Limb (tissue), 2 donors: ENCODE measurements at regions not wholly inside any gene's neighbourhood (a gene's known extent, or its start where the extent isn't known, plus 50 kb on each side); places are given as distances from the start of the nearest gene placed in this dataset.

Source experiments
- DNase-seq, 2 donors: peaks; one replicate each; pipeline ENCODE4 v3.0.0-alpha.2; 2016; ENCODE audit errors: extremely low spot score in 2 of 2

DNA sequence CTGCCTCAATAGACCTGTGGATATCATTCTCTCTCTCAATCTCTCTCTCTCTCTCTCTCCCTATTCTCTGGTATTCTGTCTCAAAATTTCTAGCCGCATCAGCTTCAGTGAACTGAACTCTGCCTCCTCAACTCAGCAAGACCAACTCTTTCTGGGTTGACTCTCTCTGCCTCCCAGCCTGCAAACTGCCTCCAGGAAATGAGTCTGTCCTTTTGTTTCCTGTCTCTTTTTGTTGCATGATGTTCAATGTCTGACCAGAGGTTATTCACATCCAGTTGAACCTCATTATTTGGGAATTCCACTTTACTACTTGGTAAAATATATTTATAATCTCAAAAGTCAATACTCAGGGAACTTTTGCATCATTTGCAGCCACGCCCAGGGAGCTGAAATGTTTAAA is 682.7 kb upstream of the FZD8 start:
- DNase-seq, result no peak

DNA sequence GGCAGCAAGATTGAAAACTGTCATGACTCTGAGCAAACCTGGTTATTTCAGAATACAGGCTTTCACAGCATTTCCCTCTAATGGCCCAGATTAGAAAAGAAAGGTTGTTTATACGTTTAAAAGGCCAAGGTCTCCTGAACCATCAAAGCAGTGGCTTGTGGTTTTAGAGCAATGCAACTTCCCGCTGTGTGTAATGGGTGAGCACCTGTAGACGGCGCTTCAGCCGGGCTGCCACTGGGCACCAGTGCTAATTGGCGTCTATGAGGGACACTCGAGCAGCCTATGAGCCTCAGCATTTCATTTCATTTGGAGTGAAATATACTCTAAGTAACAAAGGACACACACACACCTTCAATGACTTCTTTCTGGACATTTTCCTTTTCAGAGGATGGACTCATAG is 671.0 kb upstream of the FZD8 start:
- no peak for DNase-seq

DNA sequence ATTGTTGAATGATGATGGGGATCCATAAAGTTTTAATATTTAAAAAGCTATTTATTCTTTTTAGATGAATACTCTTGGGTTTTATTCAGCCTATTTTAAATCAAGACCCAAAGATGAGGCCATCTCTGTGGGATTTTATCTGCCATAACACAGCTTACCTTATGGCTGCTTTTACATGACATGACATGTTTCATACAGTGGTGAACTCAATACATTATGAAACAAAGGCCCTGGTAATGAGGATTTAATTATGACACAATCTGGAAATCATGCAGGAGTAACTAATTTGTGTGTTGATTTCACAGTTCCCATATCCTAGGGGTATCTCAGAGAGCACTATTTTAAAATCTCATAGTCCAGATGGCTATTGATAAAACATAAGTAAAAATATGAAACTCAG is 661.8 kb upstream of the FZD8 start:
- DNase-seq, result no peak

DNA sequence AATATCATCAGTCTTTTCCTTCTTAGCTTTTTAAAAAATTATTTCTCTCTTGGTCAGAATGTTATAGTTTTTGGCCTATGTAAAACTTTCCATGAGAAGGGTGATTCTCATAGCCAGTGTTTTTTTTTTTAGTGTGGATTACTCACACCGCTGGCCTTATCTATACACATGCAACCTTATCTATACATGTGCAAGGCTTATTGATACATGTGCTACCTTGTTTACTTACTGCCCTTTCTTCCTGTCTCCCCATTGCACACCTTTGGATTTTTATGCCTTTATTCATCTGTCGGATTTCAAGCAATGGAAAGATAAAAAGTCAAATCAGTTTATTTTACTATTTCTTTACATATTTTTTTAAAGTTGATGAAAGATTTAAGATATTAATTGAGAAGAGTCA is 660.0 kb upstream of the FZD8 start:
- DNase-seq, result no peak

DNA sequence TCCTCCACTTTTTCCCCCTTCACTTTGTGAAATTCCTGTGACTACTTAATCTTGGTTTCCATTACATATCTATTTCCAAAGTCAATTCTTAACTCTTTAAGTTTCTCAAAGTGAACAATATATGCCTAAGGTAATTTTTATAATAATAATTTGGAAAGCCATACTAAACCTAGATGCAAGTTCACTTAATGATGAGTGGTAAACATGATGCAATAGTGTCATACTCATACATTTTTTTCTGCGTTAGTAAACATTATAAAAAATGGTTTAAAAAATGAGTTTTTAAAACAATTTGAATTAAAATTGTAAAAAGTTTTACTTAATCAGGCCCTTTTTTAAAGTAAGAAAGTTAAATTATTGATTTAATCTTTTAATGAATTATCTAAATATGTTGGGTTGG is 659.4 kb upstream of the FZD8 start:
- no peak for DNase-seq

DNA sequence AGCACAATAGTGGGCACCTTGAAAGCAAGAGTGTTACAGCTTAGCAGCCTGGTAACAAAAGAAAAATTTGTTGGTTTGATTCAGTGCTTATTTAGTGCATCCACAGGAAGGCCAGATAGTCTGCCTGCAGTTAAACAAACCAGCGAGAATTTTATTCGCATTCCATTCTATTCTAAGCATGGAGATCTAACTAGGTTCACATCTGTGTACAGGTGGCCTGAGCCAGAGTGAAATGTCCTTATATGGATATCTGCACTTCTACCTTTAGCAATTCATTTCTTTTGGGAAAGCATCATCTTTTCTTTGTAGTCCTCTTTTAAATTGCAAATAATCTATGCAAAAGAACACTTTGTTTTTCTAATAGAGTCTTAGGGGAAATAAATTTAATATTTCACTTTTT is 659.0 kb upstream of the FZD8 start:
- no peak for DNase-seq

DNA sequence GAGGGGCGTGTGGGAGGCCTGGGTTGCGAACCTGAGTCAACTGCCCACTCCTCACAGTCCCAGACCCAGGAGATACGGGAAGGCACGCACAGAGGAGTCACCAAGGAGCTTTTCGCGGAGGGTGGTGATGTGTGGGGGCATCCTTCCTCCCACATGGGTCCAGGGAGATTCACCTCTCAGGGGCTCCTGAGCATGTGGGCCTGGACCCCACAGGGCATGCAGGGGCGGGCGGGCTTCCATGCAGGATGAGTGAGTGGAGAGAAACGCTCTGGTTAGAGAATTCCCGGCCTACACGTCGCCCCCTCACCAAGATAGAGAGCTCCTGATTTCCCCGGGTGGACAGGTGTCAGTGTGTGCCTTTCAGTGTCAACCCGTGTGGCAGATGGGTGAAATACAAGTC is 641.7 kb upstream of the FZD8 start:
- no peak for DNase-seq

DNA sequence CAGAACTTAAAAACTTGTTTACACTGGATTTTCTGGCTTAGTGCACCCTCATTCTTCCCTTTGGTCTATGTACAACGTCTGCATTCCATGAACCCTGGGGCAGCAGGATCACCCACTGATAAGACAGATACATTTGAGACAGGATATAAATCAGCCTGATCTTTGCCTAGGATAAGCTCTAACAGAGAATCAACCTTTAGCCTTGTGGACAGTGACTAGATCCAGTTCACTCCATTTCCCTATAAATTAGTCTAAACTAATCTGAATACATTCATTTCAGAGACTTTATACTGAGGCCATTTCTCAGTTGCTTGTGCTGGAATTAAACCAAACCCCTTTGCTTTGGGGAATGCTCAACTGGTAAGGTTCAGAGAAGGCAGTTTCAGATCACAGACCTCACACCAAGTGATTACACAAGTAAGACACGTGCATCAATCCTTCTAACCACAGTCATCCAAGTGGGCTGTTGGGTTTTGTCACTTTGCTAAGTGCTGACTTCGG is 639.8 kb upstream of the FZD8 start:
- DNase-seq, result no peak

DNA sequence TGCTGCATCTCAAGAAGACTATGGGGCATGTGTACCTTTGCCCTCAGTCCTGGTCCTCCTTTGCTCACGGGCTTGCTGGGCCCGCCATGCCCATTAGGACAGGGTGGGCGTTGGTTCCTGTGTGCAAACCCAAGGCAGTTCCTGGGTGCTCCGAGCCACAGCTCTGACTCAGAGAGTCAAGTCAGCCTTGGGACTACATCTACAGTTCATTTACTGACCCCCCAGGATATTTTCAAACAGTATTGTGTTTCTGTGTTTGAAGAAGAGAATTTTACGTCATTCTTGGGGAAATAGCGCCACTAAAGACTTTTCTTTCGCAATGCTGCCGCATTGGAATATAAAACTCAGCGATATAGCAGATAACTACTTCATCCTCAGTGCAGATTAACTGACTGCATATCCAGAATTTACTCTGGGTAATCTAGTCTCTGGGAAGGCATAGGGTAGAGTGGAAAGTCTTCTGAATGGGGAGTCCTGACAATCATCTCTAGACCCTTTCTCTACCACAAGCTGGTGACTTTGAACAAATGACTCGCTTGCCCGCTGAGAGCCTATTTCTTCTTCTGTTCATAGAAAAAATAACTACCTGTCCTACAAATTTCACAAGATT is 638.9 kb upstream of the FZD8 start:
- DNase-seq, result no peak

DNA sequence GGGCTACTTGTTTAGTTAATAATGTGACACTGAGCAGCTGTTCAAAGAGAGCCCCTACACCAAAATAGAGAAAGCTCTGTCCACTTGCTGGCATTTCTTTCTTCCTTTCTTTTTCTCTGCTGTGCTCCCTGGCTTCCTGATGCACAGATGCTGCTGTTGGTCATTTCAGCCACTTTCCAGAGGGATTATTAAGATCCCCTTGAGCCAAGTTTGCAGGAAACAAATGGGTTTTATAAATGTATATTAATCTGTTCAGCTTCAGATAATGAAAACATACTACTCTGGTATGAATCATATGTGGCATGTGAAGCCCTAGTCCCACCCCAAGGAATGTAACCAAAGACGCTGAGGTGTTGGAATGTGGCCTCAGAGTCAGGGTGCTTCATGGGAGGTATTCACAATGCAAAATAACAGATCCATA is 638.2 kb upstream of the FZD8 start:
- DNase-seq, result no peak

DNA sequence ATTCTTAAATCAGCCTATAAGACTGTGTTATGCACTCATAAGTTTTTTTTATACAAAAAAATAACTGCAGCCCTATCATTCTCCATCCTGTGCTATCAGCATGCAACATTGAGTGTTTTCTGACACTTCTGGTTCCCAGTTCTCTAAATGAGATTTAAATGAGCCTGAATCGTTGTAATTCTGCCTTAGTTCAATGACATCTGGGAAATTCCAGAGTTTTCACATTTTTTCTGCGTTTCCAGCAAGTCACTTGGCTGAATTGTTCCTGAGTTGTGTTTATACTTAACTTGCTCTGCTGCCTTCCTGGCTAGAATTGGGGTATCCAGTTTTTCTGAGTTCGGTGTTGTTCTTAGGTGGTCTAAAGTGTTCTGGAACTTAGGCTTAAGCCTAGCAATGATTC is 636.1 kb upstream of the FZD8 start:
- peak in 1 of 2 donors; percentile 34 for DNase-seq

DNA sequence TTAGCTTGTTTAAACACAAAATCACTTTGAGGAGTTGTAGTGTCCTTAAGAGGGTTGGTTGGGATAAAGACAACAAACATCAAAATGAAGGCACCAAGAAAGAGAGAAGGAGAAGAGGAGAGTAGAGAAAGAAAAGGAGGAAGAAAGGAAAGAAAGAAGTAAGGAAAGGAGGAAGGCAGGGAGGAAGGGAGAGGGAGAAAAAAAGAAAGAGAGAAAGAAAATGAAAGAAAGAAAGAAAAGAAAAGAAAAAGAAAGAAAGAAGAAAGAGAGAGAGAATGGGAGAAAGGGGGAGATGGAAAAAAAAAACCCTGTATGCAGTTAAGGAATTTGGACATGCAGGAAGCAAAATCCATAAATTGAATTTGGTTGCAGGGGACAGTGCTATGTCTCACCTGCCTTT is 635.4 kb upstream of the FZD8 start:
- DNase-seq, result no peak

DNA sequence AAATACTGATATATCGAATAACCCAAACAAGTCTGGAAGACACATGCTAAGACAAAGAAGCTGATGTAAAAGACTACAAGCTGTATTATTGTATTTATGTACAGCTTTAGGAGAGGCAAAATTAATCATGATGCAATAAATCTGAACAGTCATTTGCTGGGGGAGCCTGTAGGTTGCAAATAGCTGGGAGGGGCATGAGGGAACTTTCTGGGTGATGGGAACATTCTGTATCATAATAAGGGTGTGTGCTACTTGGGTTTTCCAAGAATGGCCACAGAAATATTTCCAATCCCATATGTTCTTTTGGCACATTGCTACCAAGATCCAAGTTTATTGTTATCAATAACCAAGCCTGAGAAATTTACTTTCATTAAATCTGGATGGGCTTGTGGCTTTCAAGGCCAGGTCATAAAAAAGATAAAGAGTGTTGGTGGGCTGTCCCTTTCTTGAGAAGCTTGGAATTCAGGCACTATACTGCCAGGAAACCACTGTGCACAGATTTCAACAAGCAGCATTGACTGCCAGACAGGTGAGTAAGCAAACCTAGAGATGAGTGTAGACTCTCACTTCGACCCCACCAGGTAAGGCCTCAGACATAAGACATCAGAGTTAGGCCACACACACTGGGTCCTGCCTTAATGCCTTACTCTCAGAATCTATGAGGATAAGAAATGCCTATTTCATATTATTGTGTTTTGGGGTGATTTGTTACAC is 629.7 kb upstream of the FZD8 start:
- DNase-seq, result no peak

DNA sequence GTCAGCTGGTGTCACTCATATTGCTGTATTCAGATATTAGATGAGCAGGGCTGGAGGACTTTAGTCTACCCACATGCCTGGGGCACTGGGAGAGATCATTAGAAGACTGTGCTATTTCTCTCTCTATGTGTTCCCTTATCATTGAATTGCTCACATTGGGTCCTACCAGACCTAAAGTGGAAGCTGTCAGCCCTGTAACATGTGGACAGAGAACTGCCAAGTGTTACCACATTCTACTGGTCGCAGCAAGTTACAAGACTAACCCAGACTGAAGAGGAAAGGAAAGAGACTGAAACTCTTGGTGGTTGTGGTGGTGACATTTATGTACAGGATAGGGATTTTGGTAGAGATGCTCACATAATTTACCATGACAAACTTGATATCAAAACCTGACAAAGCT is 627.1 kb upstream of the FZD8 start:
- DNase-seq, result no peak

DNA sequence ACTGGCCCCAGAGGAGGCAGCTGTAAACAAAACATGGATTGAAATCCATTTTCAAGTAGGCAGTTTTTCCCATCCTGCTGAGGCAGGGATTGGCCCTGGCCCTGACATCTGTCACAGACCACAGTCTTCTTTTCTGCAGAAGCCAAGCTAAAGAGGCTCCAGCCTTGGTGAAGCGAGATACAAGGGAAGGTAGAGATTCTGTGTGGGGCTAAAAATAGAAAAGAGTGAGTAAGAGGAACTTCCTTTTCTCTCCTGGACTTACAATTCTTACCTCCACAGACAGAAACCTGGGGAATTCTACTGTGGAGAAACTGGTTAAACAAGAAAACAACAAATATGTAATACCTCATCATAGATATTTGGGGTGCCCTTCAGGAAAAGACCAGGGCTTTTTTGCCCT is 624.8 kb upstream of the FZD8 start:
- no peak for DNase-seq

DNA sequence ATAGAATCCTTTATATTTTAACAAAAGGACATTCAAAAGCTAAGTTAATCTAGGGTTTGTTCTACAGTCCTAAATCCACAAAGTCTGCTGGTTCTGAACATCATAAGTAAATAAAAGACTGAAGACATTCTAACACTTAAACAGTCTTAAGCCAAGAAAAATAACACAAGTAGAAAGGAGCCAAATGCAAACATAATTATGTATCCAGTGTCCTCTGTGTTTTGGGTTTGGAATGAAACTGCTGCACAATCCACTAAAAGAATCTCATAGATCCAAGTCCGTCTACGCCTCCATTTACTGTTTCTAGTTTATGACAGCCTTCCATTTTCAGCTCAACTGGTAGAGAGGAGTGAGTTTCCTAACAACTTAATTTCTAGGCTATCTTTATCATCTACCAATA is 623.6 kb upstream of the FZD8 start:
- DNase-seq, result no peak

DNA sequence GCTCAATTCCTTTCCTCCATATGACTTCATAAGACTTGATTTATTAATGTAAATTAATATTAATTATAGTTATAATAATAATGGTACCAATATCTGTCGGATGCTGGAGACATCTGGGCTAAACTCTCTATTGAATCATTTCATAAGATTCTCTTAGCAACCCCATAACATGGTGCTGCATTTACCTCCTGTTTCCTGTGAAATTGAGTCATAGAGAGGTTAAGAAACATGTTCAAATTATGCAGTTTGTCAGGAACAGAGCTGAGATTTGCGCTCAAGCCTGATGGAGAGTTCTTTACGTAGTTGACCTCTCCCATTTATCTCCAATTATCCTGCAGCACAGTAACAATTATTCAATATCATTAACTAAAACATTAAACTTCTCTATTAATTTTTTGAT is 621.8 kb upstream of the FZD8 start:
- no peak for DNase-seq

DNA sequence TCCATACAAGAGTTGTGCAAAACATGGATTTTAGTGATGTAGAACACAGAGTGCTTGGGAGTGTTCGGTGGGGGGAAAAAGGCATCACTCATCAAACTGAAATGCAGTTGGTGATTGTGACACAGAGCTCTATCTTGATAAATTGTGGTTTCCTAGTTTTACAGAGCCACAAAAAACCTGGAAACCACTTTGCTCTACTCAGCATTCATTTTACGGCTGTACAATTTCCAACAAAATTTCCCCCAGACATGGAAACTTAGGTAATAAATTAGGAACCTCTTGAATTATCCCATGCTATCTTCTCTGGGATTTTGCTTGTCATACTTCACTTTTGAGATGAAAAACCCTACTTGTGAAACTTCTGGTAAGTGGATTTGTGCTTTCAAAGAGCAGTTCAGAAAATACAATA is 614.9 kb upstream of the FZD8 start:
- DNase-seq, result peak in 1 of 2 donors; percentile 52

DNA sequence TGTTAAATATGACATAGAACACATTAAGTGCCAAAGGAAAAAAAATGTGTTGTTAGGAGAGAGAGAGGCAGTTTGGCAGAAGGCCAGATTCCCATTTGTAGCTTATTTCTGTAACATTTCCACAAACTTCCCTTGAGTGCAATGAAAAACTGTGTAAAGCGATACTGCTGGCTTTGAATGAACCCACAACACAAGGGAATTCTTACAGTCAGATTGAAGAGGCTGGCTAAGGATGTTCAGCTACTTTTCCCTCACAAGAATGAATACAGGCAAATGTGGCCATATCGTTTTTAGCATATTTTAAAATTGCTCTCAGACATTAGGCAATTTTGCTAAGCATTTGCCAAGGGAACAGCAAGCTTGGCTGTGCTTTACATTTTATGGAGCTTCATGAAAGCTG is 614.1 kb upstream of the FZD8 start:
- peak; percentile 47 to 88 for DNase-seq

DNA sequence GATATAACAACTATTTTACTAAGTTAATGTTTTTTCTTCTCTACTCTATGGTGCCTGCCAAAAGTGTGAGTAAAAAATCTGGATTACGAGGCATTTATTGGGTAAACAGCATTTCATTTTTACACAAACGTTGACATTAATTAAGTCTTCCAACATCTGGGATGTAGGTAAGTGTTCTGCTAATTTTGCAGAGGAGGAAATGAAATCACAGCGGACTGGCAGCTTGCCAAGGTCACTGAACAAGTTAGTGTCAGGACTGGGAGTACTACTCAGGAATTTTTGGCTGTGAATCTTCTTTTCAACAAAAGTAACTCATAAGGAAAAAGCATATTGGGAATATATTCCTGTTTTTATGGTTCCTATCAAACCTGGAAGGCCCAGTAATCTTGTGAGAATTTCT is 612.1 kb upstream of the FZD8 start:
- DNase-seq, result peak in 1 of 2 donors; percentile 30

DNA sequence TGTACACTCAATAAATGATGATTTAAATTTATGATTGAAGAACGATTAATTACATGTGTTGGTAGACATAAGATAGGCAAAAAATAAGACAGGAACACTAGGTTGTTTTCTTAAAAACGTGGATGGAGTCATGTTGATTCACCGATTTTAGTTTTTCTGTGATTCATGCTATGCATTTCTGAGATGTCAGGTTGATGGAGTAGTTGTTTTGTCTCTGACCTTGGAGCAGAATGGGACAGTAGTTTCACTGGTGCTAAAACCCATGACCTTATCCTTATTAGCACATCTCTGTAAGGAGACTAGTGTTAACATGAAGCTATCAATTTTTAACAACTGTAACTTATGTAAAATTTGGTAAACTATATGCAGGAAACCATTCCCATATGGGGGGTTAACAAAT is 611.6 kb upstream of the FZD8 start:
- no peak for DNase-seq

DNA sequence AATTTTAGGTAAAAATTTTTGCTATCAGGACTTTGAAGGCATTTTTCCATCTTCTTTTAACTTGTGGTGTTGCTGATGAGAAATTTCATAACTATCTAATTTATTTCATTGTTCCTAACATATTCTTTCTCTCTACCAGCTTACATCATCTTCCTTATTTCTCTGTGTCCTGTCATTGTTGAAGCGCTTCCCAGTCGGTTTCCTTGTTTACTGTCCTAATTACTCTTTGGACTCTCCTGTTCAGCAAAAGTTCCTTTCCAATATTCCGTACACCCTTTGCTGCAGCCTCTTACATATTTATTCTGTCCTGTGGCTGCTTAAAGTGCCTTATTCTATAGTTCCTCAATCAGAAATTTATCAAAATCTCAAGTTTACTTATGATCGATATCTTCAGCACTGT is 609.0 kb upstream of the FZD8 start:
- no peak for DNase-seq

DNA sequence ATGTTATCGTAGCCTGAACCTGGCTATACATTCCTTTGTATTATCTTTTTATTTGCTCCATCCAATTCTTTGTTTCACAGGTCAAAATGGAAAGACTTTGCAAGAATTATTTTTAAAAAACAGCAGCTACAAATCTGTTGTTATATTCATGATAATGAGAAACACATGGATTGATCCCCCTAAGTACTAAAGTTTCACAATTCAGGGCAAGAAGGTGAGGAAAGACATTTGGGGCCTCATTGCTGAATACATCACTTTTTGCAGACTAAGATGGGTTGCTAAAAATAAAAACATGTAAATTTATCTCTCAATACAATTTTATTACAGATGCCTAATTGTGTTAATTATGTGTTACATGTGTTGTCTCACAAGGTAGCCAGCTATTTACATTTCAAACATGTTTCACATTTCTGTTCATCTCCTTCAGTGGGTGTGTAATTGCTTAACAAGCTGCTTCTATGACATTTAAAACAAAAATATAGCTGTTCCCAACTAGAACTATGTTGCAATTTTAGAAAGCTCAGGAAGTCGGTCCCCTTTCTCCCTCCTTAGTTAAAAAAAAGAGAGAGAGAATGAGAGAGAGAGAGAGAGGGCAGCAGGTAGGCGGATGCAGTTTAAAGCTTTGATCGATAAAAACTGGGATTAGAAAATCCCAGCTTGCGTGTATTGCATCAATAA is 606.3 kb upstream of the FZD8 start:
- no peak for DNase-seq
